ENCODE measurements at regions not wholly inside any gene's neighbourhood (a gene's known extent, or its start where the extent isn't known, plus 50 kb on each side); places are given as distances from the start of the nearest gene placed in this dataset.

DNA sequence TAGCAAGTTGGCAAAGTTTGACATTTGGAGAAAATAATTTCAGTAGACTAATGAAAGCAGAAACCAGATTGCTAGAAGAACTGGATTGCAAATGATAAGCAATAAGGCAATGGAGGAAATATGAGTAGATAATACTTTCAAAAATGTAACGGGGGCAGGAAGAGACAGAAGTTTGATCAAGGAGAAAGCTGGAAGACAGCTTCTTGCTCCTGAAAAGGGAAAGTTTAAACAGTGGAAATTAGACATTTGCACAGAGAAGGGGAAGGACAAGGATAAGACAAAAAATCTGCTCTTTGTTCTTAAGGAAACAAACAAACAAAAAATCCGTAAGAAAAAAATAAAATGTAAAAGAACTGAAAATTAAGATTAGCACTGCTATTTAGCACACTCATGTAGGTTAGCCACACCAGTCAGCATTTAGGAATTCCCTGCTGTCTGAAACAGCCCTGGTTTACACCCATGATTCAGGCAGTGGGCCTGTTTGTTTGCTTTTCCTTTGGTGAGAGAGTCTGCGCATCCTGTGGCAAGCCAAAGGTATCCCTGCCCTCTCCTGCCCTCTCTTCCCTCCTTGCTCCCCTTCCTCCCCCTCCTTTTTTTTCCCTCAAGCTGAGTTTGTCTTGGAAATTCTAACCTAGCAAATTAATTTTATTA, 104.3 kb upstream of the CAV2 start:
- H2BK15ac ChIP-seq (ENCODE audit: low read depth, low read length), result no peak overlapping the region
- no peak overlapping the region for H3K56ac ChIP-seq (ENCODE audit: insufficient read length, low read depth, low read length)
- H3K79me2 ChIP-seq (ENCODE audit: insufficient read depth, low read length), result no peaks in the 10 kb centered on the region
- H4K91ac ChIP-seq (ENCODE audit: insufficient read length, low read depth, low read length), result no peak overlapping the region
- H3K23ac ChIP-seq (ENCODE audit: insufficient read length, low read depth, low read length), result no peak overlapping the region
- H3K27me3 Mint-ChIP-seq (ENCODE audit: low read depth), result no peaks in the 10 kb centered on the region
- peaks cover 4 to 12% of the 10 kb centered on the region in 2 experiments; a peak in 3 of 5 replicates for H3K9me3 Mint-ChIP-seq
- H3T11ph ChIP-seq (ENCODE audit: low read length), result no peak overlapping the region
- H3K4me2 ChIP-seq (ENCODE audit: insufficient read depth, insufficient read length, low read length), result no peak overlapping the region
- no peaks in the 10 kb centered on the region for H4K20me1 ChIP-seq (ENCODE audit: control insufficient read depth, insufficient read depth, insufficient read length)
- no peak overlapping the region for H2BK120ac ChIP-seq (ENCODE audit: low read depth, low read length, poor library complexity, severe bottlenecking)
- no peak overlapping the region for H3K27ac ChIP-seq (ENCODE audit: insufficient read length, low read depth, low read length)
- H2BK20ac ChIP-seq (ENCODE audit: low read depth, low read length, poor library complexity, severe bottlenecking), result no peak overlapping the region
- H3K9me3 ChIP-seq (ENCODE audit: control insufficient read depth, low read depth, low read length), result no peaks in the 10 kb centered on the region
- H3K23me2 ChIP-seq (ENCODE audit: insufficient read length, low read depth, low read length, poor library complexity, severe bottlenecking), result no peaks in the 10 kb centered on the region
- no peak overlapping the region for H3K4ac ChIP-seq (ENCODE audit: low read depth, low read length)
- no peaks in the 10 kb centered on the region for H3K79me1 ChIP-seq (ENCODE audit: insufficient read depth, low read depth, low read length, poor library complexity, severe bottlenecking)
- no peak for DNase-seq
- H3K18ac ChIP-seq (ENCODE audit: insufficient read length, low read depth, low read length), result no peak overlapping the region
- H2AFZ ChIP-seq (ENCODE audit: low read length), result no peak overlapping the region
- no peak overlapping the region for H3K4me3 Mint-ChIP-seq
- peak overlapping the region in 2 of 3 experiments; percentile 8; a peak in 2 of 7 replicates for H3K27ac Mint-ChIP-seq
- peaks cover 0 to 9% (median 0%) of the 10 kb centered on the region in 3 experiments; a peak in 2 of 7 replicates for H3K36me3 Mint-ChIP-seq (ENCODE audit: insufficient read depth in 1 of 3, low read depth in 3 of 3)
- no CpG with 5 or more reads among the region's 3 CpGs for WGBS (ENCODE audit: extremely low coverage, insufficient read length, low lambda C conversion rate)
- no peak overlapping the region for H3K14ac ChIP-seq (ENCODE audit: insufficient read depth, low read length)
- H4K5ac ChIP-seq (ENCODE audit: insufficient read length, low read depth, low read length), result no peak overlapping the region
- H2BK5ac ChIP-seq (ENCODE audit: insufficient read length, low read length), result no peak overlapping the region
- no peaks in the 10 kb centered on the region for H3K4me1 ChIP-seq (ENCODE audit: insufficient read depth, low read length)
- H4K8ac ChIP-seq (replicated peaks; ENCODE audit: insufficient read length, low read depth, low read length), result no peak overlapping the region
- H2AK5ac ChIP-seq (ENCODE audit: insufficient read length, low read length), result no peak overlapping the region
- peaks cover 7 to 8% of the 10 kb centered on the region in 2 experiments; a peak in 3 of 4 replicates for H3K4me1 Mint-ChIP-seq
- no peaks in the 10 kb centered on the region for H3K27me3 ChIP-seq (ENCODE audit: insufficient read depth, low read length)
- TF ChIP-seq, protein P1, sequence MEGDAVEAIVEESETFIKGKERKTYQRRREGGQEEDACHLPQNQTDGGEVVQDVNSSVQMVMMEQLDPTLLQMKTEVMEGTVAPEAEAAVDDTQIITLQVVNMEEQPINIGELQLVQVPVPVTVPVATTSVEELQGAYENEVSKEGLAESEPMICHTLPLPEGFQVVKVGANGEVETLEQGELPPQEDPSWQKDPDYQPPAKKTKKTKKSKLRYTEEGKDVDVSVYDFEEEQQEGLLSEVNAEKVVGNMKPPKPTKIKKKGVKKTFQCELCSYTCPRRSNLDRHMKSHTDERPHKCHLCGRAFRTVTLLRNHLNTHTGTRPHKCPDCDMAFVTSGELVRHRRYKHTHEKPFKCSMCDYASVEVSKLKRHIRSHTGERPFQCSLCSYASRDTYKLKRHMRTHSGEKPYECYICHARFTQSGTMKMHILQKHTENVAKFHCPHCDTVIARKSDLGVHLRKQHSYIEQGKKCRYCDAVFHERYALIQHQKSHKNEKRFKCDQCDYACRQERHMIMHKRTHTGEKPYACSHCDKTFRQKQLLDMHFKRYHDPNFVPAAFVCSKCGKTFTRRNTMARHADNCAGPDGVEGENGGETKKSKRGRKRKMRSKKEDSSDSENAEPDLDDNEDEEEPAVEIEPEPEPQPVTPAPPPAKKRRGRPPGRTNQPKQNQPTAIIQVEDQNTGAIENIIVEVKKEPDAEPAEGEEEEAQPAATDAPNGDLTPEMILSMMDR (conservative IDR thresholded peaks at IDR 0.05), result no peak
- H2BK12ac ChIP-seq (ENCODE audit: insufficient read length, low read depth, low read length), result no peak overlapping the region
- no peak overlapping the region for H3K9ac ChIP-seq (ENCODE audit: extremely low read depth, insufficient read length, low read length)

Data from H9 (cell line).